ENCODE measurements at regions not wholly inside any gene's neighbourhood (a gene's known extent, or its start where the extent isn't known, plus 50 kb on each side); places are given as distances from the start of the nearest gene placed in this dataset.

GRCh38 chr1:17488995-17489767 is 49.7 kb upstream of the RCC2 start:
- DNase-seq (ENCODE audit: low read depth): peak; percentile 89

Data from amniotic epithelial cell (primary cell).